Tibial artery (tissue), 4 donors: ENCODE measurements at regions not wholly inside any gene's neighbourhood (a gene's known extent, or its start where the extent isn't known, plus 50 kb on each side); places are given as distances from the start of the nearest gene placed in this dataset.

Source experiments
- DNase-seq, 2 donors: peaks; one replicate each; pipeline ENCODE4 v3.0.0-alpha.2; 2019
- H3K27ac ChIP-seq, 2 donors: fragments of 200-600 bp; sonication (generic) in 1 of 2; 1 replicate in 1 of 2; 2 replicates in 1 of 2; pipeline ENCODE4 v1.5.1; 2018 to 2019; ENCODE audit warnings: mild to moderate bottlenecking in 1 of 2
- H3K27me3 ChIP-seq, 2 donors: fragments of 200-600 bp; sonication (generic) in 1 of 2; one replicate each; pipeline versions ENCODE4 v1.5.1 to v1.6.0; 2016 to 2019
- H3K36me3 ChIP-seq, 3 donors: fragments of 200-600 bp; sonication (generic) in 2 of 3; one replicate each; pipeline ENCODE4 v1.5.1; 2016 to 2019; ENCODE audit warnings: mild to moderate bottlenecking in 2 of 3
- H3K4me1 ChIP-seq, 4 donors: fragments of 200-600 bp; sonication (generic) in 2 of 4; 1 replicate in 3 of 4; 2 replicates in 1 of 4; pipeline ENCODE4 v1.5.1; 2016 to 2019
- H3K4me3 ChIP-seq, 2 donors: fragments of 200-600 bp; sonication (generic) in 1 of 2; 1 replicate in 1 of 2; 2 replicates in 1 of 2; pipeline ENCODE4 v1.5.1; 2018 to 2019; ENCODE audit warnings: mild to moderate bottlenecking in 2 of 2
- H3K9me3 ChIP-seq, 3 donors: fragments of 200-600 bp; sonication (generic) in 1 of 3; one replicate each; pipeline ENCODE4 v1.5.1; 2016 to 2019
- intact Hi-C: fragments of 100-400 bp; cut with DNase I; formaldehyde crosslinking; loops from one replicate; pipeline ENCODE4 v1.15.0; 2023; ENCODE audit warnings: low total_unique reads
- TF ChIP-seq, protein P1 (sequence below), 2 experiments: fragments of 200-600 bp in 1 of 2; fragments of 450-650 bp in 1 of 2; IDR thresholded peaks; one replicate each; pipeline ENCODE4 v1.5.1; 2017 to 2019; ENCODE audit warnings: antibody characterized with exemption in 2 of 2, mild to moderate bottlenecking in 1 of 2, moderate library complexity in 1 of 2

DNA sequence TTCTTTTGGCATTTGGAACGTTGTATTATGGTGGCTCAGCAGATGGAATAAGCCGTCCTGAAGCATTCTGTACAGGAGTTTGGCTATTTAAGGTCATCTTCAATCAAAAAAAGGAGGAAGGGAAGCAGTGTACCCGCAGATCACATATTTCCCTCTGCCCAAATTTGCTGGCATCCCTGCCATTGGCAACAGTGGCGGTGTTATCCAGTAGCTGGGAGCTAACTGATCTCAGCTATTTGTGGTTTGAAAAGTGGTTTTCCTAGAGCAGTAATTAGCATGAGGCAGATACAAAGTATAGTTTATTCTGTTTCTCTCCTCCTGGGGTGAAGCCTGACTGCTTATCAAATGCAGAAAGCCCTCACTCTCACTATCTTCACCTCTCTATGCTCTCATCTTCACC is 576.8 kb downstream of the QKI start:
- no peaks in the 10 kb centered on the region for H3K9me3 ChIP-seq
- H3K4me3 ChIP-seq = no peak overlapping the region
- no peaks in the 10 kb centered on the region for H3K36me3 ChIP-seq
- TF ChIP-seq, protein P1, sequence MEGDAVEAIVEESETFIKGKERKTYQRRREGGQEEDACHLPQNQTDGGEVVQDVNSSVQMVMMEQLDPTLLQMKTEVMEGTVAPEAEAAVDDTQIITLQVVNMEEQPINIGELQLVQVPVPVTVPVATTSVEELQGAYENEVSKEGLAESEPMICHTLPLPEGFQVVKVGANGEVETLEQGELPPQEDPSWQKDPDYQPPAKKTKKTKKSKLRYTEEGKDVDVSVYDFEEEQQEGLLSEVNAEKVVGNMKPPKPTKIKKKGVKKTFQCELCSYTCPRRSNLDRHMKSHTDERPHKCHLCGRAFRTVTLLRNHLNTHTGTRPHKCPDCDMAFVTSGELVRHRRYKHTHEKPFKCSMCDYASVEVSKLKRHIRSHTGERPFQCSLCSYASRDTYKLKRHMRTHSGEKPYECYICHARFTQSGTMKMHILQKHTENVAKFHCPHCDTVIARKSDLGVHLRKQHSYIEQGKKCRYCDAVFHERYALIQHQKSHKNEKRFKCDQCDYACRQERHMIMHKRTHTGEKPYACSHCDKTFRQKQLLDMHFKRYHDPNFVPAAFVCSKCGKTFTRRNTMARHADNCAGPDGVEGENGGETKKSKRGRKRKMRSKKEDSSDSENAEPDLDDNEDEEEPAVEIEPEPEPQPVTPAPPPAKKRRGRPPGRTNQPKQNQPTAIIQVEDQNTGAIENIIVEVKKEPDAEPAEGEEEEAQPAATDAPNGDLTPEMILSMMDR (IDR thresholded peaks at IDR 0.05) = no peak
- intact Hi-C loops = no loop called here
- DNase-seq = no peak
- no peaks in the 10 kb centered on the region for H3K4me1 ChIP-seq
- no peaks in the 10 kb centered on the region for H3K27me3 ChIP-seq
- no peak overlapping the region for H3K27ac ChIP-seq

DNA sequence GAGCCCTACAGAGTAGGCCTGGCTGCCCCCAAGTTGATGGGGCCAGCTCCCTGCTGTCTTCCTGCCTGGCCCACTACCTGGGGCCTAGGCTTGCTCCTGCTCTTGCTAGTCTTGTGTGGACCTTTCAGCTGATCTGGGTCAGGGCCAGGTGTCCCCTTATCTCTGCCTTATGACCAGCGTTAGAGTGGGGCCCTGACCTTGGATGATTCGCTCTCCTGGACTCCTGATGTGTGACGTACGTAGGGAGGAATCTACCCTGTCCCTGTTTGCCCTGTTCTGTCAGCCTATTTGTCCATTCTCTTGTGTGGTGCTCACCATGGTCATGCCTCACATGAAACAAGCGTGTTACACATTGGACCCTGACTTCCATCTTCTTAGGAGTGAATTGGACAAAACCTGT is 571.8 kb downstream of the QKI start:
- no peak overlapping the region for H3K27ac ChIP-seq

DNA sequence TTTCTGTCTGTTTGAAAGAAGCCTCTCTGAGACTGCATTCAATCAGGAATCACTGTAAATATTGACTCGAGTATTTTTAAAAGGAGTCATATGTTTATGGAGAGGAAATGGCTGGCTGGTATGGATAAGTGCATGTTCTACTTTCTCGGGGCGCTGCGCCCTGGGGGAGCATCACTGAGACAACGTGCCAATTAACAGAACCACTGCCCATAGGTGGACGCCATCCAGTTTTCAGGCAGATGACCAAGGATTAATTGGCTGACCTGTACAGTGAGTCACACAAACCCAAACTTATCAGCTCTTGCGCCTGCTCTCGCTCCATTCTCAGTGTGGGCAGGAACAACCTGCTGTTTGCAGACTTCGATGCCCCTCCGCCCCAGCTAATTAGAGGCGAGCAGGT is 571.2 kb downstream of the QKI start:
- DNase-seq = no peak
- H3K4me1 ChIP-seq = no peaks in the 10 kb centered on the region
- no peaks in the 10 kb centered on the region for H3K9me3 ChIP-seq
- H3K4me3 ChIP-seq = no peak overlapping the region
- no peaks in the 10 kb centered on the region for H3K36me3 ChIP-seq
- no peak overlapping the region for H3K27ac ChIP-seq
- H3K27me3 ChIP-seq = peaks cover 0 to 4% of the 10 kb centered on the region in 2 donors
- TF ChIP-seq, protein P1 (IDR thresholded peaks at IDR 0.05) = no peak
- intact Hi-C loops = no loop called here

More for the DNA sequence above, 571.8 kb downstream of the QKI start:
- Histone ChIP-seq H3K9me3 (no peaks in the 10 kb centered on the region), H3K4me1 (no peaks in the 10 kb centered on the region), H3K27me3 (peaks cover 0 to under 1% of the 10 kb centered on the region in 2 donors), H3K36me3 (no peaks in the 10 kb centered on the region), H3K4me3 (no peak overlapping the region)
- no peak for DNase-seq
- TF ChIP-seq, protein P1 (IDR thresholded peaks at IDR 0.05) = no peak
- intact Hi-C loops = no loop called here

DNA sequence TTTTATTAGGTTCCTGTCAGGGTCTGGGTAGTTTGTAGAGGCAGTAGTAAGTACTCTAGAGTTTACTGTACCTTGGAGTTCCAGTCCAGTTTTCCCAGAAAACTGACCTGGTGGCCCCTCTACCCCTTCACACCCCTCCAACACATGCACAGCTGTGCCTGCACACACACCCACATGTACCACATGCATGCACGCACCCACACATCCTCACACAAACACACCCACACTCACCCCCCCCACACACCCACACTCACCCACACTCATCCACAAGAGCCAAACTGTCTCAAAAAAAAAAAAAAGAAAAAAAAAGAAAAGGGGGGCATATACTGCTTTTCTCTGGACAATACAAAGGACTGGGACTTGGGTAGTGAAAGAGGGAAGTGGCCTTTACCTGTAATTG is 570.5 kb downstream of the QKI start:
- intact Hi-C loops = no loop called here
- TF ChIP-seq, protein P1 (IDR thresholded peaks at IDR 0.05) = no peak

DNA sequence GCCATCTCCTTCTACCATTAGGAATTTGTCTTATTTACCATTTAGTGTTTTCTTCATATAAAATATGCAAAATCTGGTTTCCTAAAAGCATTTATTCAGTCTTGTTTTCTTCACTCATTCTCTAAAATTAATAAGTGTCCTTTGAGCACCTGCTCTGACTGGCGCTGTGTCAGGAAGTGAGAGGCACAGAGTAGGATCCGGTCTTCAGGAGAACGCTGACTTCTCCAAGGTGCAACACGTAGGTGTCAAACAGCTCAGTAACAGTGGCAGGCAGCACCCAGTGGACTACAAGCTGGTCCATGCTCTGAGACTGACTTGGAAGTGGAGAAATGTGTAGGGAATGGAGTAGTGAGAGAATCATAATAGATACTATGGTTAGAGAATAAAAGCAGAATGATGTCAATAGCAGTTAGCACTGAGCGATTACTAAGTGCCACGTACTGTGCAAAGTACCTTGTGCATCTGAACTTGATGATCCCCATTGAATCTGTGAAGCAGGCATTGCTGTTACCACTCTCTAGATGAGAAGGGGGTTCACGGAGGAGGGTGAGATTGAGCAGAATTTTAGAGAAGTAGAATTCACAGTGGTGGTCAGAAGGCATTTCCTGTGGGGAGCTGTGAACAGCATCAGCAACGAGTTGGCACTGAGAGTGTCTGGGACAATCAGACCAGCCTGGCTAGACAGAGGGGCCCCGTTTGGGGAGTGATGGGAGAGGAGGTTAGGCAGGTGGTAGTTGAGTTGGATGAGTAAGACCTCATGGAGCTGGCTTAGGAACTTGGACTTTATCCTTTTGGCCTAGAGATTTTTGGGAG is 569.8 kb downstream of the QKI start:
- Histone ChIP-seq H3K27me3 (peaks cover 0 to 4% of the 10 kb centered on the region in 2 donors), H3K9me3 (peaks cover 0 to under 1% (median under 1%) of the 10 kb centered on the region in 3 donors), H3K4me3 (no peak overlapping the region), H3K36me3 (no peaks in the 10 kb centered on the region), H3K4me1 (no peaks in the 10 kb centered on the region), H3K27ac (no peak overlapping the region)
- DNase-seq = no peak
- TF ChIP-seq, protein P1 (IDR thresholded peaks at IDR 0.05) = no peak
- intact Hi-C loops = no loop called here

More for the DNA sequence above, 570.5 kb downstream of the QKI start:
- no peaks in the 10 kb centered on the region for H3K4me1 ChIP-seq
- H3K27ac ChIP-seq = no peak overlapping the region
- H3K36me3 ChIP-seq = no peaks in the 10 kb centered on the region
- no peak overlapping the region for H3K4me3 ChIP-seq
- H3K9me3 ChIP-seq = no peaks in the 10 kb centered on the region
- DNase-seq = no peak
- peaks cover 0 to 4% of the 10 kb centered on the region in 2 donors for H3K27me3 ChIP-seq
